Psoas muscle (tissue), 7 donors: ENCODE measurements at regions not wholly inside any gene's neighbourhood (a gene's known extent, or its start where the extent isn't known, plus 50 kb on each side); places are given as distances from the start of the nearest gene placed in this dataset.
"Not testable (repeated sequence)": the region's sequence is repeated elsewhere in the genome, so short reads cannot be mapped to it uniquely, and the experiment has no call there.

Experiments
- ATAC-seq, 4 donors: fragments of 200-7000 bp; cut with Tn5 transposase; one replicate each; pipeline ENCODE4 v1.9.1; 2020; ENCODE audit warnings: moderate library complexity in 3 of 4, mild to moderate bottlenecking in 2 of 4
- DNase-seq, 2 donors: peaks; one replicate each; pipeline ENCODE4 v3.0.0-alpha.2; 2020
- H3K27ac ChIP-seq: fragments of 200-600 bp; one replicate; pipeline ENCODE4 v1.8.0; 2022
- H3K27me3 ChIP-seq, 3 donors: fragments of 200-600 bp in 1 of 3; one replicate each; pipeline versions ENCODE4 v1.6.1 to v1.8.0; 2013 to 2022; ENCODE audit warnings: low read length in 2 of 3, mild to moderate bottlenecking in 2 of 3, moderate library complexity in 1 of 3; ENCODE audit not compliant: insufficient read depth in 3 of 3
- H3K36me3 ChIP-seq, 2 donors: fragments of 200-600 bp in 1 of 2; one replicate each; pipeline versions ENCODE4 v1.6.1 to v1.8.0; 2013 to 2022; ENCODE audit warnings: low read depth in 1 of 2, mild to moderate bottlenecking in 1 of 2, moderate library complexity in 1 of 2; ENCODE audit not compliant: insufficient read depth in 1 of 2
- H3K4me1 ChIP-seq: fragments of 200-600 bp; one replicate; pipeline ENCODE4 v1.8.0; 2022
- H3K4me3 ChIP-seq: fragments of 200-600 bp; one replicate; pipeline ENCODE4 v1.8.0; 2022; ENCODE audit warnings: mild to moderate bottlenecking
- H3K9me3 ChIP-seq: fragments of 200-600 bp; one replicate; pipeline ENCODE4 v1.8.0; 2022
- CTCF ChIP-seq: fragments of 200-600 bp; IDR thresholded peaks from one replicate; pipeline ENCODE4 v1.8.0; 2022; ENCODE audit warnings: antibody characterized with exemption
- WGBS, 3 donors: extraction: QIAGEN DNeasy Blood & Tissue Kit; methylation state at CpG; one replicate each; pipeline versions ENCODE4 v1.1.6 to v1.1.7; 2013; 5-methylcytosine and 5-hydroxymethylcytosine counted together
- intact Hi-C, 2 donors: fragments of 100-400 bp; cut with DNase I; formaldehyde crosslinking; loops; one replicate each; pipeline versions ENCODE4 v1.11.0 to v1.14.2; 2022
- donor health status: healthy with polysubstance abuse.
- donor health status: DM: no; HTN: no; CAD: no; lungs with moderate emphysema.
- donor health status: Bipolar disorder and iron deficiency.
- donor health status: healthy.
- donor health status: DM: yes; HTN: yes; CAD: no.
- donor health status: DM: no; HTN: no; CAD: no.
- donor health status: DM: yes; HTN: yes; CAD: no.

- Histone ChIP-seq H3K36me3 (no peaks in the 10 kb centered on the region), H3K27ac (no peak overlapping the region), H3K27me3 (no peaks in the 10 kb centered on the region), H3K4me1 (no peaks in the 10 kb centered on the region), H3K9me3 (no peaks in the 10 kb centered on the region), H3K4me3 (no peak overlapping the region)
- ATAC-seq (no peak), DNase-seq (no peak)
- TF ChIP-seq CTCF = no peak
- WGBS, 3 donors = 21 to 29% (median 22%) methylated on average over 3 of the region's 3 CpGs
- intact Hi-C loops = no loop called here
These were observed 651.8 kb upstream of the SGO1 start for GRCh38 chr3:20837676-20838302.

GRCh38 chr3:20836801-20837200 is 650.8 kb upstream of the SGO1 start:
- Histone ChIP-seq H3K27ac (no peak overlapping the region), H3K9me3 (no peaks in the 10 kb centered on the region), H3K4me1 (no peaks in the 10 kb centered on the region), H3K27me3 (no peaks in the 10 kb centered on the region), H3K36me3 (no peaks in the 10 kb centered on the region), H3K4me3 (no peak overlapping the region)
- 55 to 73% (median 57%) methylated on average over 2 of the region's 2 CpGs for WGBS, 3 donors
- no peak for DNase-seq
- no peak for ATAC-seq
- intact Hi-C loops = no loop called here
- TF ChIP-seq CTCF = no peak

GRCh38 chr3:20832963-20833362 is 647.0 kb upstream of the SGO1 start:
- no peaks in the 10 kb centered on the region for H3K4me1 ChIP-seq
- no peak for TF ChIP-seq CTCF
- H3K9me3 ChIP-seq = no peaks in the 10 kb centered on the region
- no peak overlapping the region for H3K4me3 ChIP-seq
- 77 to 84% (median 81%) methylated on average over 2 of the region's 2 CpGs for WGBS, 3 donors
- H3K27ac ChIP-seq = no peak overlapping the region
- DNase-seq = no peak
- no peaks in the 10 kb centered on the region for H3K27me3 ChIP-seq
- no peaks in the 10 kb centered on the region for H3K36me3 ChIP-seq
- intact Hi-C loops = no loop called here
- ATAC-seq = no peak

- no peaks in the 10 kb centered on the region for H3K36me3 ChIP-seq
- no peaks in the 10 kb centered on the region for H3K4me1 ChIP-seq
- no peak for TF ChIP-seq CTCF
- DNase-seq (no peak), ATAC-seq (no peak)
- intact Hi-C loops = no loop called here
- H3K9me3 ChIP-seq = no peaks in the 10 kb centered on the region
- no peaks in the 10 kb centered on the region for H3K27me3 ChIP-seq
- H3K4me3 ChIP-seq = no peak overlapping the region
- no peak overlapping the region for H3K27ac ChIP-seq
These were observed 636.2 kb upstream of the SGO1 start for GRCh38 chr3:20822251-20822650.

GRCh38 chr3:20820872-20821271 is 634.9 kb upstream of the SGO1 start:
- DNase-seq, H3K4me1 ChIP-seq, H3K27me3 ChIP-seq, H3K36me3 ChIP-seq, H3K9me3 ChIP-seq, H3K27ac ChIP-seq, intact Hi-C loops, ATAC-seq, H3K4me3 ChIP-seq: not testable (repeated sequence)
- 91 to 96% (median 95%) methylated on average over 9 of the region's 9 CpGs for WGBS, 3 donors
